Stomach smooth muscle (tissue), 2 donors: ENCODE measurements at regions not wholly inside any gene's neighbourhood (a gene's known extent, or its start where the extent isn't known, plus 50 kb on each side); places are given as distances from the start of the nearest gene placed in this dataset.

ENCODE experiments used
- H3K27ac ChIP-seq: one replicate; pipeline ENCODE4 v1.7.0; 2013; ENCODE audit warnings: mild to moderate bottlenecking, low read length, inconsistent platforms
- H3K27me3 ChIP-seq, 2 donors: one replicate each; pipeline ENCODE4 v1.7.0; 2013; ENCODE audit warnings: low read length in 2 of 2; ENCODE audit not compliant: insufficient read depth in 2 of 2, control insufficient read depth in 1 of 2
- H3K36me3 ChIP-seq, 2 donors: one replicate each; pipeline ENCODE4 v1.7.0; 2013; ENCODE audit warnings: low read length in 2 of 2; ENCODE audit not compliant: control insufficient read depth in 2 of 2, insufficient read depth in 2 of 2
- H3K4me1 ChIP-seq: one replicate; pipeline ENCODE4 v1.7.0; 2013; ENCODE audit warnings: low read length; ENCODE audit not compliant: control insufficient read depth, insufficient read depth
- H3K4me3 ChIP-seq, 2 donors: one replicate each; pipeline ENCODE4 v1.7.0; 2013; ENCODE audit warnings: low read length in 2 of 2
- H3K9ac ChIP-seq, 2 donors: one replicate each; pipeline ENCODE4 v1.7.0; 2013; ENCODE audit warnings: low read length in 2 of 2, mild to moderate bottlenecking in 1 of 2
- H3K9me3 ChIP-seq, 2 donors: one replicate each; pipeline ENCODE4 v1.7.0; 2013; ENCODE audit warnings: low read length in 2 of 2; ENCODE audit not compliant: control insufficient read depth in 2 of 2
- donor health status: healthy.
- donor health status: Pancreatic carcinoma.

DNA sequence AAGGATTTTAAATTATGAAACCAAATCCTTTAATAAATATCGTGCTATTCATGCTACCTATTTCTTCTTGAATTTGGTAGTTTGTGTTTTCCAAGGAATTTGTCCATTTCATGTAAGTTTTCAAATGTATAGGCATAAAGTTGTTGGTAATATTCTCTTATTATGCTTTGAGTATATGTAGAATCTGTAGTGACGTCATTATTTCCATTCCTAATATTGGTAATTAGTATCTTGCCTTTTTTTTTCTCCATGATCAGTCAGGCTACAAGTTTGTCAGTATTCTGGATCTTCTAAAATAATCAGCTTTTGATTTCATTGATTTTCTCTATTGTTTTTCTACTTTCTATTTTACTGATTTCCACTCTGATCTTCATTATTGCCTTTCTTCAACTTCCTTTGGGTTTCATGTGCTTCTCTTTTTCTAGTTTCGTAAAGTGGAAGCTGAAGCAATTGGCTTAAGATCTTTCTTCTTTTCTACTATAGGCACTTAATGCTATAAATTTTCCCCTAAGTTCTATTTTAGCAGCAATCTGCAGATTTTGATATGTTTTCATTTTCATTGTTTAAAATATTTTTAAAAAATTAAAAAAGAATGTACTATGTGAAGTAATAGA lies 156.5 kb upstream of the HDAC9 start:
- no peak overlapping the region for H3K9ac ChIP-seq
- no peaks in the 10 kb centered on the region for H3K36me3 ChIP-seq
- peaks cover 0 to 3% of the 10 kb centered on the region in 2 donors for H3K9me3 ChIP-seq
- no peak overlapping the region for H3K4me3 ChIP-seq
- H3K27me3 ChIP-seq: no peaks in the 10 kb centered on the region
- no peak overlapping the region for H3K27ac ChIP-seq
- H3K4me1 ChIP-seq: no peaks in the 10 kb centered on the region

DNA sequence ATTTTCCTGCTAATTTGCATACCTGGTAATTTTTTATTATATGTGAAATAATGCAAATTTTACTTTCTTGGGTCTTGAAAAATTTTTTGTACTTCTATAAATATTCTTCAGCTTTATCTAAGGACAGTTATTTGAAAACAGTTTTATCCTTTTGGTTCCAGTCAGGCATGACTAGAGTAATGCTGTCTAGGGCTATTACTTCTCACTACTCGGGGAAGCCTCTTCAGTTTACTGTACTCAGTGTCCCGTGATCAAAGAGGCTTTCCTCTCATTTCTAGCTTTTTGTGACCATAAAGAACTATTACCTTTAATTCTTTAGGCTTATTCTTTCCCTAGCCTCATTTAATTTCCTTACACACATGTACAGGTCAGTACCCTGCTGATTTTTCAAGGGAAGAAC lies 153.8 kb upstream of the HDAC9 start:
- H3K9ac ChIP-seq: no peak overlapping the region
- no peak overlapping the region for H3K27ac ChIP-seq
- H3K4me3 ChIP-seq: no peak overlapping the region
- peaks cover 0 to 3% of the 10 kb centered on the region in 2 donors for H3K9me3 ChIP-seq
- no peaks in the 10 kb centered on the region for H3K27me3 ChIP-seq
- H3K36me3 ChIP-seq: no peaks in the 10 kb centered on the region
- no peaks in the 10 kb centered on the region for H3K4me1 ChIP-seq

DNA sequence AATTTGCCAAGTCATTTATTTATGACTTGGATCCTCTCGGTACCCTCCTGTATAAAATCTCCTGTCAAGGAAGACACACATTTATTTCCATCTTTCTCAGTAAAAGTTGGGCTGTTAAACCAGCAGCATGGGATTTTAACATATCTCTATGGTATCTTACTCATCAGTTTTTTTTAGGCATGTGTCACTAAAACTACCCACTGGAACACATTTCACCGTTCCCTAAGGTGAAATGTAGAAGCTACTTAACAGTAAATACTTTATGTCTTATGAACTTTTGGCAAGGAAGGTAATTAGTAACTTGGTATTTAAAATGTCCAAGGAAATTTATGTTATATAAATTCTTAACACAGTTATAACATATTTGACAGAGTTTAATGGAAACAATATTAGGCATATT lies 152.5 kb upstream of the HDAC9 start:
- Histone ChIP-seq H3K4me3 (no peak overlapping the region), H3K27me3 (no peaks in the 10 kb centered on the region), H3K36me3 (no peaks in the 10 kb centered on the region), H3K9ac (no peak overlapping the region), H3K4me1 (no peaks in the 10 kb centered on the region), H3K9me3 (peaks cover 0 to 3% of the 10 kb centered on the region in 2 donors), H3K27ac (no peak overlapping the region)

GRCh38 chr7:18344536-18344935 lies 151.0 kb upstream of the HDAC9 start:
- Histone ChIP-seq H3K27me3 (no peaks in the 10 kb centered on the region), H3K4me1 (no peaks in the 10 kb centered on the region), H3K36me3 (no peaks in the 10 kb centered on the region), H3K9me3 (peaks cover 0 to 3% of the 10 kb centered on the region in 2 donors), H3K4me3 (no peak overlapping the region), H3K27ac (no peak overlapping the region), H3K9ac (no peak overlapping the region)

DNA sequence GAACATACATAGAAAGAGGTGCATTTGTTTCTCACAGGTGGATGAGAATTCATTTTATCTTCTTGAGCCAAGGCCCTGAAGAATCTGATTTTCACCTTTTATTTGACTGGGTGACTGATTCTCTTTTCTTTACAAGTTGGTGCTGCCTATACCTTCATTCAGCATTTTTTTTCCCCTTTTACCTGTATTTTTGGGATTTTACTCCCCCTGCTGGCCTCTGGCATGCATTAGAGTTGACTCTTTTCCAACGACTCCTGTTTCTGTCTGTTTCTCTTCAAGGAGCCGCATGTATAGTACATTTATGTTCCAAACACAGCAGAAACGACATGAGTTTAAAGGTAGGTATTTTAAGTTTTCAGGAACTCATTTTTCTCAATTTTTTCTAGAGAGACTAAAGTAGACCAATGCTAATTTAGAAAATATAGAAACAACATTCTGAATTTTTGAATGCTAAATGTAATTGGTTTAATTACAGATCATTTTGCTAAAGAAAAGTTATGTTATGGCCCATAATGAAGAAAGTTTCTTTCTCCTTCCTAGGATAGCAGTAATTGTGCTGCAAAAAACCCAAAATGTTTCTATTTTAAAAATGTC lies 149.8 kb upstream of the HDAC9 start:
- H3K9me3 ChIP-seq: peaks cover 0 to 3% of the 10 kb centered on the region in 2 donors
- H3K27ac ChIP-seq: no peak overlapping the region
- no peaks in the 10 kb centered on the region for H3K4me1 ChIP-seq
- H3K36me3 ChIP-seq: no peaks in the 10 kb centered on the region
- H3K9ac ChIP-seq: no peak overlapping the region
- H3K4me3 ChIP-seq: no peak overlapping the region
- no peaks in the 10 kb centered on the region for H3K27me3 ChIP-seq

- Histone ChIP-seq H3K36me3 (no peaks in the 10 kb centered on the region), H3K4me3 (no peak overlapping the region), H3K9me3 (no peaks in the 10 kb centered on the region), H3K27me3 (no peaks in the 10 kb centered on the region), H3K9ac (no peak overlapping the region), H3K4me1 (no peaks in the 10 kb centered on the region), H3K27ac (no peak overlapping the region)
Measured at GRCh38 chr7:18347170-18347569, 148.4 kb upstream of the HDAC9 start.

DNA sequence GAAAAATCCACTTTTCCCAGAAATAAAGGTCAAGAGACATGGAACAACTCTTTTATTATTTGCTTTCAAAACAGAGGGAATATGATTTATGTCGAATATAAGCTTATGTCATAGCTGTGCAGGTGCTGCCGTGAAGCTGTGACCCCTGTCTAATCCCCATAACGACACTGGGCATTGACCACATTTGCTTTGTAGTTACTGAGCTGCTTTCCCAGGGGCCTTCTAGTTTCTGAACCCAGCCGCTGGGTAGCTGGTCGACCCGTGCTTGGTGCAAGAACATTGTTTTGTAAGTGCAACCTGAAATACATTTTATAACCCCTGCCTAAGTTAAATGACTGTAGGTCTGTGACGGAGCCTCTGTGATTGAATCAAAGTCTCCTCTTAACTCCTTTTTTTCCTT lies 144.9 kb upstream of the HDAC9 start:
- no peak overlapping the region for H3K4me3 ChIP-seq
- no peaks in the 10 kb centered on the region for H3K27me3 ChIP-seq
- H3K4me1 ChIP-seq: no peaks in the 10 kb centered on the region
- H3K36me3 ChIP-seq: no peaks in the 10 kb centered on the region
- no peak overlapping the region for H3K27ac ChIP-seq
- no peak overlapping the region for H3K9ac ChIP-seq
- H3K9me3 ChIP-seq: no peaks in the 10 kb centered on the region

DNA sequence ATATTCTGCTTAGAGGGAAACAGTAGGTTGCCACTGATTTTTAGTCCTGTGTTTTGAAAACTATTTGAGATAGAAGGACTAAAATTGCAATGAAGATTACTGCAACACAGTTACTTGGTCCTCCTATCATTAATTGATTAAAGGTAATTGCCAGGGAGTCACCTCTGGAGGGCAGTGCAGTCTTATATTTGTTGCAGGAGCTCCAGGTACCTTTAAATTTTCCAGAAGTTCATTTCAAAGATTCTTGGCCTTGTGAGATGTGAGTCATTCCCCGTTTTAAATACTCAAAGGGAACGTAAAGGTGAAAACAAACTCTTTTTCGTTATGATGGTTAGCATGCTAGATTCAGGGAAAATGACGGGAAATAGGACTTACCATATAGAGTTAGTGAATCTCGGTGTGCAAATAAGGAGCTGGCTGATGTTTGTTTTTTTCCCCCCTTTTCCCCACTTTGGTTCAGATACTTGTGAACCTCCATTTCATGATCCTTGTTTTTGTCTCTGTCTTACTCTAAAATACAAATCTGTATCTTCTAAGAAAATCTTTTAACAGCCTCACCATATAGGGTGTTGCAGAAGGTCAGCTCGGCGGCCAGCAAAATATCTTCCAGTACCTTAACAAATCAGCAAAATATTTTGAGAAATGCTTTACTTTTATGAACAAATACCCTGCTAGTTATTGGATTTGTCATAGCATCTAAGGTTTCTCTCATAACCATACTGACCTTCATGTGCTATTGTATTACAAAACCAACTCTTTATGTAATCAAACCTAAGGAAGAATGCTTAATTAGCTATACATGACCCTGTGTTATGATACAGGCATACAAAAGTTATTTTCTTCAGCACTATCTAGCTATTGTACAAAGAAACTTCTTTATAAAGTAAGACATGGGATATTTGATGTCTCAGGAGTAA lies 143.0 kb upstream of the HDAC9 start:
- Histone ChIP-seq H3K9me3 (no peaks in the 10 kb centered on the region), H3K27me3 (no peaks in the 10 kb centered on the region), H3K9ac (no peak overlapping the region), H3K4me3 (no peak overlapping the region), H3K36me3 (no peaks in the 10 kb centered on the region), H3K4me1 (no peaks in the 10 kb centered on the region), H3K27ac (no peak overlapping the region)

GRCh38 chr7:18353339-18353738 lies 142.2 kb upstream of the HDAC9 start:
- Histone ChIP-seq H3K4me3 (no peak overlapping the region), H3K36me3 (no peaks in the 10 kb centered on the region), H3K27ac (no peak overlapping the region), H3K9me3 (no peaks in the 10 kb centered on the region), H3K9ac (no peak overlapping the region), H3K4me1 (no peaks in the 10 kb centered on the region), H3K27me3 (no peaks in the 10 kb centered on the region)

- no peaks in the 10 kb centered on the region for H3K9me3 ChIP-seq
- no peaks in the 10 kb centered on the region for H3K27me3 ChIP-seq
- H3K9ac ChIP-seq: no peak overlapping the region
- no peaks in the 10 kb centered on the region for H3K4me1 ChIP-seq
- no peak overlapping the region for H3K27ac ChIP-seq
- no peak overlapping the region for H3K4me3 ChIP-seq
- H3K36me3 ChIP-seq: no peaks in the 10 kb centered on the region
Measured at GRCh38 chr7:18354108-18355085, 141.2 kb upstream of the HDAC9 start.
